ENCODE measurements at regions not wholly inside any gene's neighbourhood (a gene's known extent, or its start where the extent isn't known, plus 50 kb on each side); places are given as distances from the start of the nearest gene placed in this dataset.

DNA sequence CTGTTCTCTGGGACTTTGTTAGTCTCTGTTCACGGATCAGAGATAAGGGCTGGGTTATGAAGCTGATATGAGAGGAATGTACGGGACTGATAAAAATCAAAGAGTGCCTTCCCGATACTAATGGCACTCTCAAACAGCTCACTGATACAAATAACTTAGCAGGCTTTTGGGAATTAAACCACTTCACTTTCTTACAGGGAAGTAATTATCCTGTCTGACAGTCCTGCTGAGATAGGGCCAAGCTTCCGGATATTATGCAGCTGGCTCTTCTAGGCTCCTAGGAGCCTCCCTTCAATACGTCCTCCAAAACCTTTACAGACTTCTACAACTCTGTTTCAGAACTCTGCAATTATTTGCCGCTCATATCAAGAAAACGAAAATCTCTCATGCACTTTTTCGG is 418.0 kb downstream of the NLGN4X start:
- Mint-ChIP-seq H3K36me3 (ENCODE audit: low read depth, unreplicated experiment) (no peaks in the 10 kb centered on the region), H3K4me3 (ENCODE audit: unreplicated experiment) (no peak overlapping the region), H3K27ac (ENCODE audit: unreplicated experiment) (no peak overlapping the region), H3K9me3 (ENCODE audit: unreplicated experiment) (no peaks in the 10 kb centered on the region), H3K27me3 (ENCODE audit: low read depth, unreplicated experiment) (no peaks in the 10 kb centered on the region), H3K4me1 (ENCODE audit: low read depth, unreplicated experiment) (no peaks in the 10 kb centered on the region)
- no peak overlapping the region for H3K4me2 ChIP-seq (ENCODE audit: low read length)
- no peak overlapping the region for H3K27ac ChIP-seq (ENCODE audit: low read depth, low read length)
- TF ChIP-seq EZH2 (IDR thresholded peaks at IDR 0.05; ENCODE audit: insufficient read depth, low read length) = no peak
- peak; percentile 29 for FAIRE-seq
- no peaks in the 10 kb centered on the region for H3K27me3 ChIP-seq (ENCODE audit: insufficient read depth, low read length)
- no peaks in the 10 kb centered on the region for H4K20me1 ChIP-seq (ENCODE audit: insufficient read depth, low read length)
- DNase-seq (ENCODE audit: low read depth) = no peak
- H2AFZ ChIP-seq (ENCODE audit: low read depth, low read length) = no peak overlapping the region
- no peaks in the 10 kb centered on the region for H3K9me3 ChIP-seq (ENCODE audit: insufficient read depth, low read depth, low read length)
- no peak overlapping the region for H3K9ac ChIP-seq (ENCODE audit: low read length)
- H3K79me2 ChIP-seq (ENCODE audit: insufficient read depth, low read length) = no peaks in the 10 kb centered on the region
- H3K4me3 ChIP-seq (ENCODE audit: insufficient read depth, low read depth, low read length) = no peak overlapping the region
- H3K4me1 ChIP-seq (ENCODE audit: insufficient read depth, low read length) = no peaks in the 10 kb centered on the region
- no peaks in the 10 kb centered on the region for H3K36me3 ChIP-seq (ENCODE audit: insufficient read depth, low read length)

DNA sequence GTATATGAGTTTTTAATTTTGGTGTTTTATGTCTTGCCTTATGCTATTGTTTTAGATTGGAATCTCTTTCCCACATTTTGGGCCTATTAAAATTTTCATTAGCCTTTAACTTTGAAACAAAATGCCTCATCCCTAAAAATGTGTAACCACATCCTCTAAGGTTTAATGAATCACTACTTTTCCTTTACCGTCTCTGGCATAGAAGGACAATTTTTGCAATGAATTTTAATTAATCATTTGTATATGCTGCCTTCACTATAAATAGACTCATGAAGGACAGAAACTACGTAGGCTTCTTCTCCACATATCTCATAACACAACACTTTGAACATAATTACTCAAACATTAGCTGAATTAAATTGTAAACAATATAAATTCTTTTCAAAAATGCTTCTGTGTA is 421.5 kb downstream of the NLGN4X start:
- Mint-ChIP-seq H3K4me3 (ENCODE audit: unreplicated experiment) (no peak overlapping the region), H3K27me3 (ENCODE audit: low read depth, unreplicated experiment) (no peaks in the 10 kb centered on the region), H3K36me3 (ENCODE audit: low read depth, unreplicated experiment) (no peaks in the 10 kb centered on the region), H3K27ac (ENCODE audit: unreplicated experiment) (no peak overlapping the region), H3K4me1 (ENCODE audit: low read depth, unreplicated experiment) (no peaks in the 10 kb centered on the region), H3K9me3 (ENCODE audit: unreplicated experiment) (no peaks in the 10 kb centered on the region)
- Histone ChIP-seq H2AFZ (ENCODE audit: low read depth, low read length) (no peak overlapping the region), H3K36me3 (ENCODE audit: insufficient read depth, low read length) (no peaks in the 10 kb centered on the region), H3K4me2 (ENCODE audit: low read length) (no peak overlapping the region), H3K27ac (ENCODE audit: low read depth, low read length) (no peak overlapping the region), H4K20me1 (ENCODE audit: insufficient read depth, low read length) (no peaks in the 10 kb centered on the region), H3K9me3 (ENCODE audit: insufficient read depth, low read depth, low read length) (no peaks in the 10 kb centered on the region), H3K9ac (ENCODE audit: low read length) (no peak overlapping the region), H3K4me1 (ENCODE audit: insufficient read depth, low read length) (no peaks in the 10 kb centered on the region), H3K79me2 (ENCODE audit: insufficient read depth, low read length) (no peaks in the 10 kb centered on the region), H3K4me3 (ENCODE audit: insufficient read depth, low read depth, low read length) (no peak overlapping the region), H3K27me3 (ENCODE audit: insufficient read depth, low read length) (no peaks in the 10 kb centered on the region)
- no peak for FAIRE-seq
- no peak for TF ChIP-seq EZH2 (IDR thresholded peaks at IDR 0.05; ENCODE audit: insufficient read depth, low read length)
- peak; percentile 8 for DNase-seq (ENCODE audit: low read depth)

DNA sequence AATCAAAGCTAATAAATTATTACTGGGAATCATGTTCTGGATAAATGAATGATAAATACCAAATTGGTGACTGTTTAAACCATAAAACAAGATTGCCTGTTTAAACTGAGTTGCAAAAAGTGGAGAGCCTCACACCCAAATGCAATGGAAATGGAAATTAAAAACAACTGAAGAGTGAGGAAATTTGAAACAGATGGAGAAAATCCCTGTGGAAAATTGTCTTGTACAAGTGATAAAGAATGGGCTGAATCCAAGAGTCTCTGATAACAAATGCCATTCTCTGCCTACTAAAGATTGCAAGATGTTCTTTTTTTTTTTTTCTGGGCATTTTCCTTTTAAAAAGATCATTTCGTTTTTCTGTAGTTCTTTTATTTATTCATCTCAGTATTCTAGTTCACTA is 426.3 kb downstream of the NLGN4X start:
- no peaks in the 10 kb centered on the region for H3K36me3 Mint-ChIP-seq (ENCODE audit: low read depth, unreplicated experiment)
- H3K4me1 Mint-ChIP-seq (ENCODE audit: low read depth, unreplicated experiment) = no peaks in the 10 kb centered on the region
- H3K79me2 ChIP-seq (ENCODE audit: insufficient read depth, low read length) = no peaks in the 10 kb centered on the region
- no peaks in the 10 kb centered on the region for H3K36me3 ChIP-seq (ENCODE audit: insufficient read depth, low read length)
- TF ChIP-seq, protein P1, sequence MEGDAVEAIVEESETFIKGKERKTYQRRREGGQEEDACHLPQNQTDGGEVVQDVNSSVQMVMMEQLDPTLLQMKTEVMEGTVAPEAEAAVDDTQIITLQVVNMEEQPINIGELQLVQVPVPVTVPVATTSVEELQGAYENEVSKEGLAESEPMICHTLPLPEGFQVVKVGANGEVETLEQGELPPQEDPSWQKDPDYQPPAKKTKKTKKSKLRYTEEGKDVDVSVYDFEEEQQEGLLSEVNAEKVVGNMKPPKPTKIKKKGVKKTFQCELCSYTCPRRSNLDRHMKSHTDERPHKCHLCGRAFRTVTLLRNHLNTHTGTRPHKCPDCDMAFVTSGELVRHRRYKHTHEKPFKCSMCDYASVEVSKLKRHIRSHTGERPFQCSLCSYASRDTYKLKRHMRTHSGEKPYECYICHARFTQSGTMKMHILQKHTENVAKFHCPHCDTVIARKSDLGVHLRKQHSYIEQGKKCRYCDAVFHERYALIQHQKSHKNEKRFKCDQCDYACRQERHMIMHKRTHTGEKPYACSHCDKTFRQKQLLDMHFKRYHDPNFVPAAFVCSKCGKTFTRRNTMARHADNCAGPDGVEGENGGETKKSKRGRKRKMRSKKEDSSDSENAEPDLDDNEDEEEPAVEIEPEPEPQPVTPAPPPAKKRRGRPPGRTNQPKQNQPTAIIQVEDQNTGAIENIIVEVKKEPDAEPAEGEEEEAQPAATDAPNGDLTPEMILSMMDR (IDR thresholded peaks at IDR 0.05; ENCODE audit: insufficient read depth, low read depth, low read length) = no peak
- no peak for TF ChIP-seq EZH2 (IDR thresholded peaks at IDR 0.05; ENCODE audit: insufficient read depth, low read length)
- H3K27ac ChIP-seq (ENCODE audit: low read depth, low read length) = no peak overlapping the region
- H3K27me3 Mint-ChIP-seq (ENCODE audit: low read depth, unreplicated experiment) = no peaks in the 10 kb centered on the region
- H3K9me3 ChIP-seq (ENCODE audit: insufficient read depth, low read depth, low read length) = no peaks in the 10 kb centered on the region
- FAIRE-seq (no peak), DNase-seq (ENCODE audit: low read depth) (no peak)
- H3K9ac ChIP-seq (ENCODE audit: low read length) = no peak overlapping the region
- no peaks in the 10 kb centered on the region for H4K20me1 ChIP-seq (ENCODE audit: insufficient read depth, low read length)
- no peaks in the 10 kb centered on the region for H3K27me3 ChIP-seq (ENCODE audit: insufficient read depth, low read length)
- no peak overlapping the region for H3K4me2 ChIP-seq (ENCODE audit: low read length)
- no peak overlapping the region for H2AFZ ChIP-seq (ENCODE audit: low read depth, low read length)
- no peak overlapping the region for H3K27ac Mint-ChIP-seq (ENCODE audit: unreplicated experiment)
- H3K4me3 Mint-ChIP-seq (ENCODE audit: unreplicated experiment) = no peak overlapping the region
- no peaks in the 10 kb centered on the region for H3K9me3 Mint-ChIP-seq (ENCODE audit: unreplicated experiment)
- H3K4me1 ChIP-seq (ENCODE audit: insufficient read depth, low read length) = no peaks in the 10 kb centered on the region
- no peak overlapping the region for H3K4me3 ChIP-seq (ENCODE audit: insufficient read depth, low read depth, low read length)

Measured in astrocyte (in vitro differentiated cells and primary cell).